CD4-positive, alpha-beta T cell treated with Interleukin-1 beta for 1 hour (primary cell): ENCODE measurements at regions not wholly inside any gene's neighbourhood (a gene's known extent, or its start where the extent isn't known, plus 50 kb on each side); places are given as distances from the start of the nearest gene placed in this dataset.

ENCODE experiments used
- DNase-seq, 2 donors: peaks; one replicate each; pipeline ENCODE4 v3.0.0-alpha.2; 2020 to 2022

DNA sequence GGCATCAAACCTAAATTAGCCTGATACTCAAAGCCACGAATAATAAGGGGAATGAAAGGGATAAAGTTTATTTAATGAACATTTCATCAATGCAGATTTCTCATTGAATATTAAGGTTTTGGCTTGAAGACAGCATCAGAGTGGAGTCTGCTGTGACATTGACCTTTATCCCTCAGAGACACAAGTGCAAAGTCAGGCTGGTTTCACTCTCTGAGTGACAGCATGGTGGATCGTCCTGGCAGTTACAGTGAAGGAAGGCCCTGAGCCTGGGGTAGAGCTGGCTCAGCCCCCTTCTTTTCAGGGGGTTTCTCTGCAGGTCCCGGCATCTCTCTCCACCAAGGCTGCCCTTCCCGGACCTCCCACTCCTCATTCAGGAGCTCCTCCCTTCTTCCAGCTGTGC is 503.1 kb downstream of the PREX1 start:
- no peak for DNase-seq

DNA sequence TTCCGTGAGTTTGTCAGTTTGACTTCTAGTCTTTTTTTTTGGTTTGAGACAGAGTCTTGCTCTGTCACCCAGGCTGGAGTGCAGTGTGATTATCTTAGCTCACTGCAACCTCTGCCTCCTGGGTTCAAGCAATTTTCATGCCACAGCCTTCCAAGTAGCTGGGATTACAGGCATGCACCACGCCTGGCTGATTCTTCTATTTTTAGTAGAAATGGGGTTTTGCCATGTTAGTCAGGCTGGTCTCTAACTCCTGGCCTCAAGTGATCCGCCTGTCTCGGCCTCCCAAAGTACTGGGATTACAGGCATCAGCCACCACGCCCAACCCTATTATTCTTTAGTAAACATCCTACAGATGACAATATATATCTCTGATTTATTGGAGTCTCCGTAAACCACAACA is 506.5 kb downstream of the PREX1 start:
- DNase-seq = no peak

DNA sequence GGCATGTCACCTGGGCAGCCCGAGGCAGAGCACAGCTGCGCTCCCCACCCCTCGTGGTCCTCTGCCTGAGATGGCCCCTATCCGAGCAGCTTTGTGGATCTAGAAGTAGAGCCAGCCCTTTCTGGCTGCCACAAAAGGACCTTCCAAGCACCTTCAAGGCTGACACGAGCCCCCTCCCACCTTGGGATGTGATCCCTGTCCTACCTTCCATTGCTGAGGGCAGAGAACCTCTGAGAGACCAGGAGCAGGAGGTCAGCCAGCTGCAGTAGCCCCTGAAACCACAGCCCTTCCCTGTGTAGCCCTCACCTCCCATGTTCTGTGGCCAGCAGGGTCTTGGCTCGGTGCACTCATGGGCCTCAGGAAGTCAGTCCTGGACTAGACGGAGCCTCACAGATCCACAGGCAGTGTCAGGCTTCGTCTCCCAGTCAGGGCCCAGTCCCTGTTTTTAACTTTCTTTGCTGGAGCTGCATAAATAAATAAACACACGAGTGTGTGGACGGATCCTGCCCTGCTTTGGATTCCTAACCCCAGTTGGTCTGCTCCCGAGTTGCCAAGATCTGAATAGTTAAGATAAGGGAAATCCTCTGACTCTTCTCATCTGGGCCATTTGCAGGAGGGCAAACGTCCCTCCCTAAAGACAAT is 507.7 kb downstream of the PREX1 start:
- no peak for DNase-seq

DNA sequence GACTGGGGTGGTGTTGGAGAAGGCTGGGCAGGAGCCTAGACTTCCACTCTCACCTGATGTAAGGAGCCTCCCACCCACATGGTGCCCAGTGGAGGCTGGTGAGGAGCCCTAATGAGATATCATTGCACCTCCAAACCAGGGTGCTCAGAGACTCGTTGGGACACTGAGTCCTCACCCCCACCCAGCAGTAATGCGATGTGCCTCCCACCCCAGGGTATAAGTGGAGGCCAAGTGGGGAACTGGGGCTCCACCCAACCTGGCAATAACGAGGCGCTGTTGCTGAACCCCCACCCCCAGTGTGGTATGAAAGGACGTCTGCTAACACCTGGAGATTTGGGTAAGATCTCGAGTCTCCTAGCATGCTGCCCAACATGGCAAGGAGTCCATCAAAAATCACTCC is 510.2 kb downstream of the PREX1 start:
- DNase-seq = no peak

DNA sequence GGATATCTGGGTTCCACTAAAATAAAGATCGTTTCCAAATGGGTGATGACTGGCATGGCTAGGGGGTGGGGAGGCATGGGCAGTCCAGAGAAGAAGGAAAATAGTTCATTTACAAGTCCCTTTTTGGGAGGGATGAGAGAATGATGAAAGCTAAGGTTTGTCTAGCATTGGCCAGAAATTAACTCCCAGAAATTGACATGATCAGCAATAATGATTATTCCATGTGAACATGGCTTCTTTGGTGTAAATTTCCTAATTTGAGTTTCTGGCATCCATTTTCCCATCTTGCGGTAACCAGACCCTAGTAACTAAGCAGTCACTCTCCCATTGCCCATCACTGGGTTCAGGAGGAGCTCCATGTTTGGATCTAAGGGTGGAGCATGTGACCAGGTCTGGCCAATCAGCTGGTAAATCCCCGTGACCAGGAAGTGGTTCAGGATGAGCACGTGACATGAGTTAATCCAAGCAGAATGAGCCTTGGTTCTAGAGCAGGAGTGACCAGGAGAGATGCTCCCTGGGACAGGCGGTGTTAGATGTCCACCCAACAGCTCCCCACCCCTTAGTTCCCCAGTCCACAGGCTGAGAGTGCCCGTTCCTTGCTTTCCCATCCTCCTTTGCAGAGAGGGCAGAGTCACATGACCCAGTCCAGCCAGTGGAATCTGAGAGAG is 512.7 kb downstream of the PREX1 start:
- no peak for DNase-seq

DNA sequence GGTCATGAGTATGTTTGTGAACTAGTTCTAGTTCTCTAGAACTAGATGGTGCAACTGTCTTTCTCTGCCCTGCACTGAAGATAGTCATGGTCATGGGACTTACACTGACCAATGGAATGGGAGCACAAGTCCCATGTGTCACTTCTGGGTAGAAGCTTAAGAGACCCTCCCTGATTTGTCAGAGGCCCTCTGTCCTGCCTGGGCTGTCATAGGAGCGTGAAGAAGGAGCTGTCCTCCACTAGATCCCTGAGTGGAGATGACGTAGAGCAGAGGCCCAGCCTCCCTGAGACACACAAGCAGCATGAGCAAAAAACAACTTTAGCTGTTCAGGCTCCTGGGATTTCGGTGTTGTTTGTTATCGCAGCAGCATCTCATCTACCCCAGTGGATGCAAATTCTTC is 514.5 kb downstream of the PREX1 start:
- no peak for DNase-seq

DNA sequence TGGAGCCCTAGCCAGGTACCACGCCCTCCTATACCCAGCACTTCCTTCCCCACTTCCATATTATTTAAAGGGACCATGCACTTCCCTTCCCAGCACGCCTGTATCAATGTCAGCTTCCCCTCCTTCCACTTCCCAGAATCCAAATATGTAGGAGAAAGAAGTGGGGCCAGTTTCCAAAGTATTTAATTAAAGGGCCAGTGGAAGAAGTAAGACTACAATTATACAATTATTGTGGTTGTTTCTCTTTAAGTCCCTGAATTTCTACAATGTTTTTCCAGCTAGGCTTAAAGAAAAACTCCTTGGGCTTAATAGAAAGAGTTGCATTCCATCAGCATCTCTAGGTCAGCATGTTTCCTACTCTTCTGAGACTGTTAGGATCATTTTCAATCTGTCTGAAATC is 515.8 kb downstream of the PREX1 start:
- no peak for DNase-seq

DNA sequence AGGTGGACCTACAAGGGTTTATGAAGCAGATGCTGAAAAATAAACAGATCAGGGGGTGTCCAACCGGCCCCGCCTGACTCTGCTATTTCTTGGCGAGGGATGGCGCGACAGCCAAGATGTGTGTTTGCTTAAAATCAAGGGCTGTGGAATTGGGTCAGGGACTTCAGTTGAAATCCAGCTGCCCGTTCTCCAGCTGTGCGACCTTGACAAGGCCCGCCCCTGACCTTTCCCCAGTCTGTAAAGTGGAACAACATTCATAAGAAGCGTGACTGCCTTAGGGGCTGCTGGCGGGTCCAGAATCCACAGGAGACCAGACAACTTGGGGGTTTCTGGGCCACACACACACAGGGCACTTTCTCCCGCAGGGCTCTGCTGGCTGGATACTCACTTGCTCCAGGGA is 517.5 kb downstream of the PREX1 start:
- no peak for DNase-seq

DNA sequence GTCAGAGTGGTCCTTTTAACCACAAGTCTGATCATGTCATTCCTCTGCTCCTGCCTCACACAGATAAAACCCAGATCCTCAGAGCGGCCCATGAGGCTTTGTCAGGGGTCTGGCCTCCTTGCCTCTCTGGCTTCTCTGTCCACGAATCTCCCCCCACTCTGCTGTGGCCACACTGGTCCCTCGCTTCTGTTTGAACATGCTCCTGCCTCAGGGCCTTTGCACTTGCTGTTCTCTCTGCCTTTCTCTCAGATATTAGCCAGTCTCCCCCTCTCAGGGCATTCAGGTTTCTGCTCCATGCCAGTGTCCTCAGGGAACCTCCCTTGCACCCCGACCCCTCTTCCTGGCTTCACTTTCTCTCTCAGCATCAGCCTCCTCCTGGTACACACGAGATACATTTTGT is 518.5 kb downstream of the PREX1 start:
- DNase-seq = no peak

DNA sequence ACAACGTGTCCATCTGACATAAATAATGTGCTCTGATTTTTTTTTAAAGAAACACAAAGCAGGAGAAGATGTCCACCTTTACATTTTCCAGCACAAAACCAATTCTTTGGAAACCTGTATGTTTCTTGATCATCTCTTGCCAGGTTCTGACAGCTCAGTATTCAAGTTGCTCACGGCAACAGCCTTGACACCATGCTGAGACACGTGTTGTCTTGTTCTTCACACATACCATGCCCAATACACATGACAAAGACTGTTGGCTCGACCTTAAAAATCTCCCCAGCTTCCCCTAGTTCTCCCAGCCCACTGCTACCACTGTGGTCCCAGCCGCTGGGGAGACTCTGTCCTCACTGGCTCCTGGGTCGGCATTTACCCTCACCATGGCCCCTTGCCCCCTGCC is 518.9 kb downstream of the PREX1 start:
- DNase-seq = no peak

DNA sequence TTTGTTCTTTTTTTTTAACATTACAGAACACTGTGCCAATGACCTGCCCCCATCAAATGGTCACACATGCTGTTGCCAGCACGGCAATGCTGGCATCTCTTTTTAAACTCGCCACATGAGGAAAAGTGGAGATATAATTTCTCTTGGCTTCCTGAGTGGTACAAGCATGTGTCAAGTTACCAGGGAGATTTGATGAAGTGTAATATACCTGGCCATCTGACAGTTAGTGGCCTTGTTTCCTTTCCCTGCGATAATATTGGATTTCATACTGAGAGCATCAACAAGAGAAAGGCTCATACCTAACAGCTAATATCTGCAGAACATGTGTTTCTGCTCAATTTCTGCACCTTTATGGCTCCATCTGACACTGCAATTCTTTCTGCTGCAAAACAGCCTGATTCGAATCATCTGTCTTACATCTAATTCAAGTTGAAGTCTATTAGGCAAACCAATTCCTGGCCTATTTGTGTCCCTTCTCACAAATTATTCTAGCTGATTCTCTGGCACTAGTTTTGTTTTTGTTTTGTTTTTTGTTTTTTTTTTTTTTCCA is 519.5 kb downstream of the PREX1 start:
- DNase-seq = no peak

DNA sequence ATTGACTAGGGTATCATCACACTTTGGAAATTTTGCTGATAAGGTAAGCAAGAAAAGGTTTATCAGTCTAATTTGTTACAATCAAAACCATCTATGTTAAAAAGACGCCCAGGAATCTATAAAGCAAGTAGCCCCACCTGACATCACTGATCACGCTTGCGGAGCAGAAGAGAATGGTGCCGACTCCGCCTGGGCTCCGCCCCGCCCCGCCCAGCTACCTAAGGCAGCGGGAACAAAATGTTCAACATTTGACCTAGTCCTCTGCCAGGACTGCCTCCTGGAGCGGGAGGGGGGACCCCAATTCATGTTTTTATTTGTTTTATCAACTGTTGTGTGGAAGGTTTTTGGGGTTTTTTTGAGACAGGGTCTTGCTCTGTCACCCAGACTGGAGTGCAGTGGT is 520.5 kb downstream of the PREX1 start:
- no peak for DNase-seq

DNA sequence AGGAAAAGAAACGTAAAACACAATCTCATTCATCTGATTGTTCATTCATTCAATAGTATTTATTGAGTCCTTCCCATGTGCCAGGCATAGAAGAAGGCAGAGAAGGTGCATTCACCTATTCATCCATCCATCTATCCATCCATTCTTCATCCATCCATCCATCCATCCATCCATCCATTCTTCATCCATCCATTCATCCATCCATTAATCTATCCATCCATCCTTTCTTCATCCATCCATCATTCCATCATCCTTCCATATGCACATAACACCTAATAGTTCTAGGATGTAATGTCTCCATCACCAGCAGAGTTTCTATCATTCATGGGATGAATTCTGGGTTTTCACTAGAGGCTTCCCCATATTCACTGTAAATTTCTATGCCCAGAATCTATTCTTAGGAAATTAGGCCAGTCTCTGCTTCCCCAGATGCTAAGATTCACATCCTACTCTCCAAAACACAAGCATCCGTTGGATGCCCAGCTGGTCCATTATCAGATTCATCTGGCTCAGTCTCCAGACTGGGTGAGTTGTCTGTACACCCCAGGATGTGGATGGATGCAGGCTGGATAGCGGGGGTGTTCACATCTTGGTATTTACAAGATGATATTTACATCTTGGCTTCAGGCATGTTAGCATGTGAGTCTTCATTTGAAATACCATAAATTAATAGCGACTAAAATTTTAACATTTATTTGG is 517.7 kb upstream of the SULF2 start:
- no peak for DNase-seq

DNA sequence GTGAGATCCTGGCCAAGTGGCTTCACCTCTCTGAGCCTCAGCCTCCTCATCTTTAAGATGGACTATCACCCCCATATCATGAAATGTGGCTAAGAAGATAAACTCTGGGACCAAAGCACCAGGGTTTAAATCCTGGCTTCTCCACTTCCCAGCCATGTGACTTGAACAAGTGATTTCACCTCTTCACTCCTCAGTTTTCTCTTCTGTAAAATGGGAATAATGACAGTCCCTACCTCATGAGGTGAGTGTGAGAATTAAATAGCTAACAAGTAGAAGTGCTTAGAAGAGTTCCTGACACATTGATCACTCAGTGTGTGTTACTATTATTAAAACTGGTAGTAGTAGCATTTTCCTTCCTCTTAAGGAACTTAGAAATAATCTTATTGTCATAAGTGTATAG is 516.9 kb upstream of the SULF2 start:
- no peak for DNase-seq

DNA sequence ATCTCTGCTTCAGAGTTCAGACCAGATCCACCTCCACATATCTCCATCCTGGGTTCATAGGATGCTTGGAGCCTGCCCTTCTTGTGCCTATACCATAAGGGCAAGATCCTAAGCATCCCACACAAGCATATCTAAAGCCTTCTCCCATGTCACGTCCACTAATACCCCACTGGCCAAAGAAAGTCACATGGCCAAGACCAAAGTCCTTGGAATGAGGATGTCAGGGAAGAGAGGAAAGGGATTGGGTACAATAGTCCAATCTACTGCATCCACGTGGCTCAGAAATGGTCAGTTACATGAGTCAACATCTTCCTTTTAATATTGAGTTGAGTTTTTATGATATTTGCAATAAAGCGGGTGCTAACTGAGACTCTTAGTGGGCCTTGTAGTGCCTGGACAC is 515.9 kb upstream of the SULF2 start:
- no peak for DNase-seq

DNA sequence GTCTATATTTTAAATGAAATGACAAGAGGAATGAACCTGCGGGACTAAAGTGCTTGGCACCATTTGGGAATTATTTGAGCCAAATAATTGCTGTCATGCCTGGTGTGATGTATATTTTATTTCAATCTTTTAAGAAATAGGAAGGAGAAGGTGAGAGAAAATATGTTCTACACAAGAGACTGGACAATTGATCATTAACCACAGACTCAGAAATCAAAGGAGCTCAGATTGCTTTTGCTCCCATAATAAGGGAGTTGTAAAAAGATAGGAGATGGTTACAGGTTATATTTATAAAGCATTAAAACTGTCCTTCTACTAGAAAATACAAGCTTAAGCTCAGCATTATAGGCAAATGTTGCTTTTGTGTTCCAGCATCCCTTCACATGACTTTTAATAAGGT is 515.2 kb upstream of the SULF2 start:
- DNase-seq = no peak

DNA sequence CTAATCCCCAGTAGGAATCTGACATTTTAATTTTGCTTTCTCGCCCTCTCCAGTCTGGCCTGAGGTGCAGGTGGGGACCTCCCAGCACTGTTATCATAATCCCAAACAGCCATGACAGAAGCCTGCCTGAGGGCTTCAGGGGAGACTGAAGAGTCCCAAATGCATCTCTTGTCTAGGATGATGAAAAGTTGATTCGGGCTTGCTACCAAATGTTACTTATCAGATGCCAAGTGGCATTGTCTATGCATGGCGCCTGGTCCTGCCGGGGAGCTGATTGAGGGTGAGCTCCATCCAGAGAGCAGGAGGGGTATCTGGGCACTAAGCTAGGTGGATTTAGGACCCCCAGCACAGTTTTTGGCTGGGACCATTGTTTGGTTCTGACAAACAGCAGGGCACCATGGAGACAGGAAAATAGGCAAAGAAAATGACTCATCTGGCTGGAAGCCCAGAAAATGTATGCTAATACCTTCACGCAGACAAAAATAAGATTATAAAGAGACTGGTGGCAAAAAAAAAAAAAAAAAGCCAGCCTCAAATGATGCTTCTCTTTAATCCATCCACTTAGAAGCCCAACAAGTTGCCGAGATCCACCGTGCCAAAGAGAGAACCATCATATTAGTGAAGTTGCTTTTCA is 513.7 kb upstream of the SULF2 start:
- no peak for DNase-seq

DNA sequence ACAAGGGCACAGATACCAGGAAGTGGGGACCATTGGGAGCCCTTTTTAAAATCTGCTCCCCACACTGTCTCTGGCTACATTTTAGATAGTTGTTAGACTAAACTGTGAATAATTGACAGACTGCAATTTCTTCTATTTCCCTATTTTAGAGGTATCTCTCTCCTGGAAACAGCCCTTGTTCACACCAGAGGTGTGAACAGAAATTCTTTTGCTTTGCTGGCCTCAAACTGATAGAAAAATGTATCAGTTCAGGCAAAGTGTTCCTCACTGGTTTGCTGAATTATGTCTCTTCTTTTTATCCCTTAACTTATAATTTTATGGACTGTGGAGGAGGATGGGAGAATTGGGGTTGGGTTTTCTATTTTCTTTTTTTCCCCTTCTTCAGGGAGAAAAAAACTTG is 513.2 kb upstream of the SULF2 start:
- DNase-seq = no peak

DNA sequence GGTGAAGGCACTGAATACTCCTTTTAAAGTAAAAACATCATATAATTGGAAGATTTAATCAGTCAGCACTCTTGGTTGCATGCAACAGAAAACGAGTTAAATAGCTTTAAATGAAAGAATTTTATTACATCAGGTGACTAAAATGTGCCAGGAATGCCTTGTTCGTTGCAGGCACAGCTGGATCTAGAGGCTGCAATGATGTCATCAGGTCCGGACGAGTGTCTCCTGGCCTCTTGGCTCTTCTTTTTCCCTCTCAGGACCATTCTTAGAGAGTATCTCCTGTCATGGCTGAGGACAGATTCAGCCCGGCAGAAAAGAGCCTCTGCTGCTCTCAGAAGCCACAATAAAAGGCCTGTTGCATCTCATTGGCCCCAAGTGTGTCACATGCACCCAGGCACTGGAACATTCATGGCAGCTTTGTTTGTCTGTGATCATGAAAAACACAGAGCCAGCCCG is 510.7 kb upstream of the SULF2 start:
- no peak for DNase-seq

DNA sequence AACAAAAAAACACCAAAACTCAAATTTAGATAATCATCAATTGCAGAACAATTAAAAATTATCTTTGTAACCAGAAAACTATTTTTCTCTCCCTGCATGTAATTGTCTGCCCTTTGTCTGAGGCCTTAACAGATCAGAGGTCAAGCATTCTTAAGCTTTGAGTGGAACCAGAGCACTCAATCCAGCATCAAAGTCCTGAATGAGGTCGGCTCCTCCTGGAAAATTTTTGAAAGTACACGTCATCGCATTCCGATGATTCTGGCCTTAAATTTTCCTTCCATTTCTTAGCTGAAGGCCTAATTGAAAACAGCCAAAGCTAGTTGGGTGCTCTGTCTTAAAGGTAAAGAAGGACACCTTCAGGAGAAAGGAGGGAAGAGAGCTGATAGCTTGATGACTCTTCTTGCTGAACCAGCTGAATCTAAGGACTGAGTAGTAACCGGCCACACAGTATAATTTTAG is 510.2 kb upstream of the SULF2 start:
- DNase-seq = no peak

DNA sequence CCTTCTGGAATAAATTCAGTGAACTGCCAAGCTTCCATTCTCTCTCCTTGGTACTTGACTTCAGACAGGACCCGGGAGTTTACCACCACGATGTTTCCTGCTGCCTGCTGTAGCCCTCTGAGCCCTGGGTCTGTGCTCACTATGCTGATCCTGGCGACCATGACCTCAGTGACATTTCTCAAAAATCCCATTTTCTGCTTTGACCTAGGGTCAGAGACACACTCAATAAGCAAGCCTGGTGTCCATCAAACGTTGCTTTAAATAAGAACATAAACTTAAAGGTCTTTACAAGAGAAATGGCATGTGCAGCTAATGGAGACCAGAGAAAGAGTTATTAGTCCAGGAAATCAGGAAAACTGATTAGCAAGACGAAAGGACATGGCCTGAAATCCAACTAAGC is 509.7 kb upstream of the SULF2 start:
- no peak for DNase-seq

DNA sequence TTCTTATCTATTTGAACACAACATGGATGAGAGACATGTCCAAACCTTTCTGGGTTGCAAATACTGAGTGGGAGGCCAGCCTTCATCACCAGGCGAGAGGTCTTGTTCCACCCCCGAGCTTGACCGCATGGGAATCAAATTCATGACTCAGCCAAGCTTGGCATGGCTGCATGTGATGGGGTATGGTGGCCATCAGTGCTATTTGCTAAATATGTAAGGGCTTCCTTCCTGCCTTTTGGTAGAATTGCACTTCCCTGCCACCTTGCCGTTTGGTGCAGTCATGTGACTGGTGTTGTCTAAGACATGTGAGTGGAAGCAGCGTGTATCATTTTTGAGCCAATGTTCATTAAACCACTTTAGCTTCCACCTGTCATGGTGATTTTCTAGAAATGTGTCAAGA is 508.9 kb upstream of the SULF2 start:
- no peak for DNase-seq

DNA sequence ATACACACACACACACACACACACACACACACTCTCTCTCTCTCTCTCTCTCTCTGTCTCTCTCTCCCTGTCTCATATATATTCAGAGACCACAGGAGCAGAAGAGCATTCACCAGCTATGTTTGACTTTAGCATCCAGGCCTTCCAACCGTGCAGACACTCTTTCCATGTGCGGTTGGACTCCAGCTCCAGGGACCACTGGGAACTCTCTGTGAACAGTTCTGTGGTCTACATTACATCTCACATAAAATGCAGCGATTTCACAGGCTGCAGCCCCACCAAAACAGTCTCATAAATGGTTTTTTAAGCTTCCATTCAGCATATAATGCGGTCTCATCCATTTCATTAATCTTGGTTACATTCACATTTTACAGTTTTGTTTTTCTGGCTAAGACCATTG is 508.4 kb upstream of the SULF2 start:
- no peak for DNase-seq

DNA sequence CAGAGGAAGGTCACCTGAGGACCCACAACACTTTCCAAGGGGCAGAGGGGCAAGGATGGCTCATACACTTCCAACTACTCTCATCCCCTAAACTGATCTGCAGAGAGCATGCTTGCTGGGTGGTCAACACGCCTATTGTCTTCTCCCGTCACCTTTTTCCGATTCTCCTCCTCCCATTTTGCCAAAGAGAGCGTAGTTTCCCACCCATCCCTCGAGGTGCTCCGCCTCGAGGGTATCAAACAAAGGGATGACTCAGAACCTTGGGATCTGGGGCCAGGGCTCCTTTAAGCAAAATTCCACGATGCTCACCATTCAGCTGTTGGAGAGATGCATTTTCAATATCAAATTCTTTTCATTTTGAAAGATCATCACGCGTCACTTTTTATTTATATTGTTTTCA is 507.5 kb upstream of the SULF2 start:
- no peak for DNase-seq
